Spleen (tissue), 7 donors: ENCODE measurements at regions not wholly inside any gene's neighbourhood (a gene's known extent, or its start where the extent isn't known, plus 50 kb on each side); places are given as distances from the start of the nearest gene placed in this dataset.
"Not testable (repeated sequence)": the region's sequence is repeated elsewhere in the genome, so short reads cannot be mapped to it uniquely, and the experiment has no call there.

Source experiments
- POLR2AphosphoS5 ChIP-seq, 3 donors: sonication (generic); formaldehyde crosslinking; IDR thresholded peaks; one replicate each; pipeline ENCODE4 v1.5.1; 2017; ENCODE audit warnings: antibody characterized with exemption in 3 of 3
- TF ChIP-seq, protein P1 (sequence below), 11 experiments: fragments of 200-600 bp in 7 of 11; fragments of 450-650 bp in 4 of 11; sonication (generic) in 4 of 11; IDR thresholded peaks in 8 of 11; conservative IDR thresholded peaks in 3 of 11; 1 replicate in 7 of 11; 2 replicates in 4 of 11; pipeline versions ENCODE4 v1.4.0 to v1.8.0; 2016 to 2021; ENCODE audit warnings: antibody characterized with exemption in 11 of 11, inconsistent platforms in 4 of 11, mild to moderate bottlenecking in 1 of 11
- donor health status: DM: no; HTN: no; CAD: no; lungs with moderate emphysema.
- donor health status: DM: no; HTN: no; CAD: no.
- donor health status: DM: no; HTN: no; CAD: no.

DNA sequence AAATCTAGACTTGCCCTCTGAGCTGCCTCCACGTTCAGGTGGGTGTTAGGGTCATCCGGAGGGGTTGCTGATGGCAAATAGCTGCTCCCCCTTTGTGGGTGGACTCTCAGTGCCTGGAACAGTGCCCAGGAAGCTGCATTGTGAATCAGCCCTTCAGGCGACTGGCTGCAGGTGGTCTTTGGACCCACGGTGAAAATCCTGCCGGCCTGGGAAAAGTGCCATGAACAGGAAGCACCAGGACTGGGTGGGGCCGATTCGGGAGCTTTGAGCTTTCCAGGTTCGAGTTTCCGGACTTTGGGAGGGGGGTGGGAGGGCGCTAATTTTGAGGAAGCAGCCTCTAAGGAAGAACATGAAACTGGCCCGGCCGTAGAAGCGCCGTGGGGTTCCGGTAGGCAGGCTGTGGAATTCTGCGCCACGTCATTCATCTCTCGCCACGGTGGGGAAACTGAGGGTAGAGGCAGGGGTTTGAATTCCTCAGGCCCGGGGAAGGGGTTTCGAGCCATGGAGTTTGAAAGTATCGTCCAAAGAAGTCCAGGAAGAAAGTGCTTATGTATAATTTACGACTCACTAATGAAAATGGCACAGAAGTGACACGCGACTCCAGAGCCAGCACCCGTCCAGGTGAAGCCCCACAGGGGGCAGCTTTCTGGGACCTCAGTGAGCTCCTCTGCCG, 199.4 kb downstream of the BANP start:
- TF ChIP-seq, protein P1, sequence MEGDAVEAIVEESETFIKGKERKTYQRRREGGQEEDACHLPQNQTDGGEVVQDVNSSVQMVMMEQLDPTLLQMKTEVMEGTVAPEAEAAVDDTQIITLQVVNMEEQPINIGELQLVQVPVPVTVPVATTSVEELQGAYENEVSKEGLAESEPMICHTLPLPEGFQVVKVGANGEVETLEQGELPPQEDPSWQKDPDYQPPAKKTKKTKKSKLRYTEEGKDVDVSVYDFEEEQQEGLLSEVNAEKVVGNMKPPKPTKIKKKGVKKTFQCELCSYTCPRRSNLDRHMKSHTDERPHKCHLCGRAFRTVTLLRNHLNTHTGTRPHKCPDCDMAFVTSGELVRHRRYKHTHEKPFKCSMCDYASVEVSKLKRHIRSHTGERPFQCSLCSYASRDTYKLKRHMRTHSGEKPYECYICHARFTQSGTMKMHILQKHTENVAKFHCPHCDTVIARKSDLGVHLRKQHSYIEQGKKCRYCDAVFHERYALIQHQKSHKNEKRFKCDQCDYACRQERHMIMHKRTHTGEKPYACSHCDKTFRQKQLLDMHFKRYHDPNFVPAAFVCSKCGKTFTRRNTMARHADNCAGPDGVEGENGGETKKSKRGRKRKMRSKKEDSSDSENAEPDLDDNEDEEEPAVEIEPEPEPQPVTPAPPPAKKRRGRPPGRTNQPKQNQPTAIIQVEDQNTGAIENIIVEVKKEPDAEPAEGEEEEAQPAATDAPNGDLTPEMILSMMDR (IDR thresholded peaks at IDR 0.05 in 8 of 11, conservative IDR thresholded peaks at IDR 0.05 in 3 of 11), result not testable (repeated sequence)
- TF ChIP-seq POLR2AphosphoS5 (IDR thresholded peaks at IDR 0.05), result not testable (repeated sequence)
